HCT116 (cell line): ENCODE measurements at regions not wholly inside any gene's neighbourhood (a gene's known extent, or its start where the extent isn't known, plus 50 kb on each side); places are given as distances from the start of the nearest gene placed in this dataset.

Experiments
- ATAC-seq: fragments of 200-7000 bp; cut with Tn5 transposase; 2 replicates; pipeline ENCODE4 v1.9.1; 2020; ENCODE audit warnings: mild to moderate bottlenecking, moderate library complexity
- BruUV-seq: library from RNA; stranded (reverse); fragments of 400-500 nt; replicated peaks from 2 replicates; lab custom pipeline; 2021; lab: Mats Ljungman, UMichigan
- CTCF ChIA-PET: fragments of 300-600 bp; sonication (Branson Sonifier 250); formaldehyde crosslinking; loops from one replicate; lab custom pipeline; 2021; ENCODE audit warnings: antibody characterized with exemption; lab: Charles Lee
- POLR2A ChIA-PET: fragments of 300-600, 350-600 bp; sonication (Branson Sonifier 250); formaldehyde crosslinking; loops from one replicate; lab custom pipeline; 2021; ENCODE audit warnings: antibody characterized with exemption; lab: Charles Lee
- RAD21 ChIA-PET, 2 experiments: fragments of 300-600 bp; sonication (Branson Sonifier 250); formaldehyde crosslinking; loops; one replicate each; lab custom pipeline; 2023; ENCODE audit warnings: low total read pairs in 2 of 2; ENCODE audit not compliant: uncharacterized antibody in 2 of 2, unreplicated experiment in 2 of 2, low non-redundant PET in 1 of 2; lab: Charles Lee
- DNase-seq: peaks from one replicate; pipeline ENCODE4 v3.0.0-alpha.2; 2010; ENCODE audit warnings: low read depth, low spot score
- H2AFZ ChIP-seq: fragments of 200-600 bp; shearing (Covaris generic), sonication (generic); 2 replicates; pipeline ENCODE4 v1.6.1; 2017; ENCODE audit warnings: low read depth, mixed run types, mixed read lengths, antibody characterized with exemption, low read length; ENCODE audit not compliant: poor library complexity, severe bottlenecking
- H3K27ac ChIP-seq: 2 replicates; pipeline ENCODE4 v1.5.1; 2012; ENCODE audit warnings: low read depth, low read length
- H3K27me3 ChIP-seq: fragments of 200-600 bp; sonication (generic); 2 replicates; pipeline ENCODE4 v1.6.1; 2016; ENCODE audit warnings: mixed run types, low read length, mixed read lengths; ENCODE audit not compliant: insufficient read depth
- H3K36me3 ChIP-seq, 2 experiments: fragments of 200-500 bp in 1 of 2; fragments of 200-600 bp in 1 of 2; sonication (Bioruptor generic) in 1 of 2; sonication (generic) in 1 of 2; 2 replicates each; pipeline versions ENCODE4 v1.5.1 to v1.6.1; 2014 to 2016; ENCODE audit warnings: low read length in 2 of 2, inconsistent platforms in 1 of 2, mixed read lengths in 1 of 2, mixed run types in 1 of 2; ENCODE audit not compliant: insufficient read depth in 2 of 2, control insufficient read depth in 1 of 2
- H3K4me1 ChIP-seq, 2 experiments: fragments of 200-600 bp in 1 of 2; sonication (generic) in 1 of 2; 2 replicates each; pipeline versions ENCODE4 v1.5.1 to v1.6.1; 2012 to 2017; ENCODE audit warnings: low read length in 2 of 2, inconsistent platforms in 1 of 2, mild to moderate bottlenecking in 1 of 2, mixed read lengths in 1 of 2, mixed run types in 1 of 2, moderate library complexity in 1 of 2; ENCODE audit not compliant: insufficient read depth in 2 of 2, control insufficient read depth in 1 of 2
- H3K4me2 ChIP-seq: fragments of 200-600 bp; sonication (generic); 2 replicates; pipeline ENCODE4 v1.6.1; 2017; ENCODE audit warnings: mixed run types, low read length, mixed read lengths
- H3K4me3 ChIP-seq, 2 experiments: fragments of 200-600 bp in 1 of 2; sonication (generic) in 1 of 2; replicated peaks in 1 of 2; 2 replicates each; pipeline ENCODE4 v1.5.1; 2011 to 2016; ENCODE audit warnings: low read length in 2 of 2, control low read depth in 1 of 2, low read depth in 1 of 2, mild to moderate bottlenecking in 1 of 2, mixed read lengths in 1 of 2, mixed run types in 1 of 2
- H3K79me2 ChIP-seq: fragments of 200-600 bp; sonication (generic); 2 replicates; pipeline ENCODE4 v1.6.1; 2017; ENCODE audit warnings: mild to moderate bottlenecking, mixed run types, low read length, moderate library complexity, mixed read lengths; ENCODE audit not compliant: insufficient read depth
- H3K9ac ChIP-seq: fragments of 200-600 bp; sonication (generic); 2 replicates; pipeline ENCODE4 v1.6.1; 2016; ENCODE audit warnings: low read length, mixed read lengths
- H3K9me2 ChIP-seq: fragments of 200-600 bp; sonication (generic), shearing (Covaris generic); 2 replicates; pipeline ENCODE4 v1.6.1; 2017; ENCODE audit warnings: mixed run types, mild to moderate bottlenecking, moderate library complexity; ENCODE audit not compliant: insufficient read depth
- H3K9me3 ChIP-seq, 2 experiments: fragments of 200-500 bp in 1 of 2; fragments of 200-600 bp in 1 of 2; sonication (Bioruptor generic) in 1 of 2; sonication (generic) in 1 of 2; 2 replicates each; pipeline ENCODE4 v1.6.1; 2014 to 2017; ENCODE audit warnings: low read length in 2 of 2, mixed read lengths in 2 of 2, inconsistent platforms in 1 of 2, low read depth in 1 of 2, mild to moderate bottlenecking in 1 of 2, mixed run types in 1 of 2, moderate library complexity in 1 of 2; ENCODE audit not compliant: control insufficient read depth in 1 of 2, insufficient read depth in 1 of 2
- H4K20me1 ChIP-seq: fragments of 200-600 bp; sonication (generic), shearing (Covaris generic); 2 replicates; pipeline ENCODE4 v1.6.1; 2017; ENCODE audit warnings: mixed run types, mild to moderate bottlenecking, moderate library complexity; ENCODE audit not compliant: insufficient read depth
- CBX3 ChIP-seq: IDR thresholded peaks from 2 replicates; pipeline ENCODE4 v1.6.1; 2012; ENCODE audit warnings: low read depth
- ELF1 ChIP-seq: IDR thresholded peaks from 2 replicates; pipeline ENCODE4 v1.6.1; 2012; ENCODE audit warnings: low read depth, borderline replicate concordance
- FOSL1 ChIP-seq: IDR thresholded peaks from 2 replicates; pipeline ENCODE4 v1.6.1; 2012; ENCODE audit warnings: low read depth
- JUND ChIP-seq: IDR thresholded peaks from 2 replicates; pipeline ENCODE4 v1.6.1; 2012
- POLR2A ChIP-seq: IDR thresholded peaks from 2 replicates; pipeline ENCODE4 v1.7.0; 2011; ENCODE audit warnings: borderline replicate concordance; ENCODE audit not compliant: insufficient read depth, insufficient read length; ENCODE audit errors: extremely low read depth
- POLR2AphosphoS5 ChIP-seq: IDR thresholded peaks from 2 replicates; pipeline ENCODE4 v1.6.1; 2011; ENCODE audit warnings: mild to moderate bottlenecking, low read depth, low read length, moderate library complexity
- RAD21 ChIP-seq: IDR thresholded peaks from 2 replicates; pipeline ENCODE4 v1.6.1; 2012; ENCODE audit warnings: low read depth, mild to moderate bottlenecking
- SRF ChIP-seq: IDR thresholded peaks from 2 replicates; pipeline ENCODE4 v1.6.1; 2012; ENCODE audit warnings: low read depth
- TCF7L2 ChIP-seq: IDR thresholded peaks from 2 replicates; pipeline ENCODE4 v1.7.0; 2011; ENCODE audit warnings: borderline replicate concordance, inconsistent platforms; ENCODE audit not compliant: insufficient read depth, insufficient read length; ENCODE audit errors: extremely low read depth
- ZFX ChIP-seq: fragments of 450-650 bp; IDR thresholded peaks from 2 replicates; pipeline ENCODE4 v1.6.1; 2017
- ZNF274 ChIP-seq: fragments of 200-500 bp; sonication (Bioruptor generic); IDR thresholded peaks from 2 replicates; pipeline ENCODE4 v1.6.1; 2014; ENCODE audit warnings: mild to moderate bottlenecking, low read depth, low read length, inconsistent platforms
- intact Hi-C: fragments of 100-400 bp; cut with micrococcal nuclease; formaldehyde crosslinking; loops from 2 replicates; pipeline ENCODE4 v1.10.0; 2022
- TF ChIP-seq, protein P1 (sequence below), 3 experiments: fragments of 200-600 bp in 1 of 3; sonication (generic) in 1 of 3; IDR thresholded peaks in 2 of 3; conservative IDR thresholded peaks in 1 of 3; 2 replicates each; pipeline ENCODE4 v1.5.1; 2012 to 2017; ENCODE audit warnings: low read depth in 2 of 3, low read length in 2 of 3, antibody characterized with exemption in 1 of 3, borderline replicate concordance in 1 of 3, control low read depth in 1 of 3, mild to moderate bottlenecking in 1 of 3, mixed read lengths in 1 of 3, mixed run types in 1 of 3, moderate library complexity in 1 of 3; ENCODE audit not compliant: insufficient read depth in 1 of 3
- TF ChIP-seq, protein P2 (sequence below): IDR thresholded peaks from 2 replicates; pipeline ENCODE4 v1.6.1; 2011; ENCODE audit warnings: mild to moderate bottlenecking, low read length, moderate library complexity; ENCODE audit not compliant: insufficient replicate concordance; ENCODE audit errors: extremely low read depth
- TF ChIP-seq, protein P3 (sequence below): IDR thresholded peaks from 2 replicates; pipeline ENCODE4 v1.6.1; 2012
- TF ChIP-seq, protein P4 (sequence below): IDR thresholded peaks from 2 replicates; pipeline ENCODE4 v1.6.1; 2012

DNA sequence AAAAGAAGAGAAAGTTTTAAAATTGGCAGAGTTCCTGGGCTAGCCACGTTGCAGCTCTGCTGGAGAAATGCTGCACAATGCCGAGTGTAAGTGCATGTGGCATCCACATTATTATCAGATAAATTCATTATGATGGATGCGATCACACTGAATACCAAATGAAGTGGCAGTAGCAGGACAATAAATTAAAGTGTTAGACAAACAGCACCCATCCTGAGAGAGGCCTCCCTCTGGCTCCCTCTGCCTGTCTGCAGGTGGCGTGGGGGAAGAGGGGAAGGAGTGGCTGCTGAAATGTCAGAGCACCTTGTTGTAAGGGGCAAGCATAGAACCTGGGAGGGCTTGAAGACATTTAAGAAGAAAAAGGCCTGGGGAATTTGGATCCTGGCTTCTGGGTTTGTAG is 324.1 kb downstream of the HAPSTR1 start:
- Histone ChIP-seq H3K4me2 (no peak overlapping the region), H3K9ac (no peak overlapping the region), H2AFZ (no peak overlapping the region), H3K9me2 (no peaks in the 10 kb centered on the region), H3K27me3 (peaks cover 23% of the 10 kb centered on the region), H3K79me2 (no peaks in the 10 kb centered on the region), H3K4me3 (no peak overlapping the region), H3K9me3 (no peaks in the 10 kb centered on the region), H3K27ac (no peak overlapping the region), H4K20me1 (no peaks in the 10 kb centered on the region), H3K4me1 (no peaks in the 10 kb centered on the region), H3K36me3 (no peaks in the 10 kb centered on the region)
- CTCF ChIA-PET: no interaction called here
- BruUV-seq: no TSS peak
- DNase-seq (no peak), ATAC-seq (no peak)
- RAD21 ChIA-PET: no interaction called here
- intact Hi-C loops: no loop called here
- no peak for TF ChIP-seq JUND
- TF ChIP-seq, protein P1, sequence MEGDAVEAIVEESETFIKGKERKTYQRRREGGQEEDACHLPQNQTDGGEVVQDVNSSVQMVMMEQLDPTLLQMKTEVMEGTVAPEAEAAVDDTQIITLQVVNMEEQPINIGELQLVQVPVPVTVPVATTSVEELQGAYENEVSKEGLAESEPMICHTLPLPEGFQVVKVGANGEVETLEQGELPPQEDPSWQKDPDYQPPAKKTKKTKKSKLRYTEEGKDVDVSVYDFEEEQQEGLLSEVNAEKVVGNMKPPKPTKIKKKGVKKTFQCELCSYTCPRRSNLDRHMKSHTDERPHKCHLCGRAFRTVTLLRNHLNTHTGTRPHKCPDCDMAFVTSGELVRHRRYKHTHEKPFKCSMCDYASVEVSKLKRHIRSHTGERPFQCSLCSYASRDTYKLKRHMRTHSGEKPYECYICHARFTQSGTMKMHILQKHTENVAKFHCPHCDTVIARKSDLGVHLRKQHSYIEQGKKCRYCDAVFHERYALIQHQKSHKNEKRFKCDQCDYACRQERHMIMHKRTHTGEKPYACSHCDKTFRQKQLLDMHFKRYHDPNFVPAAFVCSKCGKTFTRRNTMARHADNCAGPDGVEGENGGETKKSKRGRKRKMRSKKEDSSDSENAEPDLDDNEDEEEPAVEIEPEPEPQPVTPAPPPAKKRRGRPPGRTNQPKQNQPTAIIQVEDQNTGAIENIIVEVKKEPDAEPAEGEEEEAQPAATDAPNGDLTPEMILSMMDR (IDR thresholded peaks at IDR 0.05 in 2 of 3, conservative IDR thresholded peaks at IDR 0.05 in 1 of 3; ENCODE audit: borderline replicate concordance in 1 of 3, insufficient read depth in 1 of 3, low read depth in 2 of 3, low read length in 2 of 3): 0 out of 6 replicates have a peak, but pooled peaks of 2 of the 3 experiments have one; percentile 3 to 7
- POLR2A ChIA-PET: no interaction called here

DNA sequence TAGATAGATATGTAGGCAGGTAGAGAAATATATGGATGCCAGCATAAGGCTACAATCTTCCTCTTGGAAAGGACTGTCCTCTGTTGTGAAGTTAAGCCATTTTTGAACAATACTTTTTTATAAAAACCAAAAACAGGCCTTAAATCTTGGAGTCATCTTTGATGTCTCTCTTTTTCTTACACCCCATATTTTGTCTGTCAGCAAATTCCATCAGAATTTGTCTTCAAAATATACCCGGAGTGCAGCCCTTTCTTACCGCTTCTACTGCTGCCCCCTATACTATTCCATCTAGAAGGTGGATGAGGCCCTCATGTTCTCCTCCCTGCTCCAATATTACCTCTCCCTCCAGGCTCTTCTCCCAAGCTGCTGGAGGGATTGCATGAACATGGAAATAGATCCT is 326.5 kb downstream of the HAPSTR1 start:
- Histone ChIP-seq H4K20me1 (no peaks in the 10 kb centered on the region), H2AFZ (no peak overlapping the region), H3K9ac (no peak overlapping the region), H3K27ac (no peak overlapping the region), H3K36me3 (no peaks in the 10 kb centered on the region), H3K4me3 (no peak overlapping the region), H3K27me3 (peaks cover 19% of the 10 kb centered on the region), H3K4me2 (no peak overlapping the region), H3K9me3 (no peaks in the 10 kb centered on the region), H3K79me2 (no peaks in the 10 kb centered on the region), H3K4me1 (no peaks in the 10 kb centered on the region), H3K9me2 (no peaks in the 10 kb centered on the region)
- BruUV-seq: no TSS peak
- RAD21 ChIA-PET: no interaction called here
- intact Hi-C loops: no loop called here
- ATAC-seq: no peak
- DNase-seq: no peak
- CTCF ChIA-PET: no interaction called here
- POLR2A ChIA-PET: no interaction called here
- TF ChIP-seq, protein P2, sequence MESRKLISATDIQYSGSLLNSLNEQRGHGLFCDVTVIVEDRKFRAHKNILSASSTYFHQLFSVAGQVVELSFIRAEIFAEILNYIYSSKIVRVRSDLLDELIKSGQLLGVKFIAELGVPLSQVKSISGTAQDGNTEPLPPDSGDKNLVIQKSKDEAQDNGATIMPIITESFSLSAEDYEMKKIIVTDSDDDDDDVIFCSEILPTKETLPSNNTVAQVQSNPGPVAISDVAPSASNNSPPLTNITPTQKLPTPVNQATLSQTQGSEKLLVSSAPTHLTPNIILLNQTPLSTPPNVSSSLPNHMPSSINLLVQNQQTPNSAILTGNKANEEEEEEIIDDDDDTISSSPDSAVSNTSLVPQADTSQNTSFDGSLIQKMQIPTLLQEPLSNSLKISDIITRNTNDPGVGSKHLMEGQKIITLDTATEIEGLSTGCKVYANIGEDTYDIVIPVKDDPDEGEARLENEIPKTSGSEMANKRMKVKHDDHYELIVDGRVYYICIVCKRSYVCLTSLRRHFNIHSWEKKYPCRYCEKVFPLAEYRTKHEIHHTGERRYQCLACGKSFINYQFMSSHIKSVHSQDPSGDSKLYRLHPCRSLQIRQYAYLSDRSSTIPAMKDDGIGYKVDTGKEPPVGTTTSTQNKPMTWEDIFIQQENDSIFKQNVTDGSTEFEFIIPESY: no peak
- TF ChIP-seq SRF: no peak
- no peak for TF ChIP-seq RAD21
- TF ChIP-seq, protein P3, sequence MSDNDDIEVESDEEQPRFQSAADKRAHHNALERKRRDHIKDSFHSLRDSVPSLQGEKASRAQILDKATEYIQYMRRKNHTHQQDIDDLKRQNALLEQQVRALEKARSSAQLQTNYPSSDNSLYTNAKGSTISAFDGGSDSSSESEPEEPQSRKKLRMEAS: no peak
- TF ChIP-seq ELF1: no peak
- no peak for TF ChIP-seq POLR2AphosphoS5
- TF ChIP-seq ZNF274: no peak
- no peak for TF ChIP-seq CBX3
- no peak for TF ChIP-seq TCF7L2
- TF ChIP-seq, protein P4, sequence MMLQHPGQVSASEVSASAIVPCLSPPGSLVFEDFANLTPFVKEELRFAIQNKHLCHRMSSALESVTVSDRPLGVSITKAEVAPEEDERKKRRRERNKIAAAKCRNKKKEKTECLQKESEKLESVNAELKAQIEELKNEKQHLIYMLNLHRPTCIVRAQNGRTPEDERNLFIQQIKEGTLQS: no peak
- TF ChIP-seq JUND: no peak
- no peak for TF ChIP-seq POLR2A
- no peak for TF ChIP-seq ZFX
- no peak for TF ChIP-seq FOSL1
